Caki2 (cell line): ENCODE measurements at regions not wholly inside any gene's neighbourhood (a gene's known extent, or its start where the extent isn't known, plus 50 kb on each side); places are given as distances from the start of the nearest gene placed in this dataset.

Experiments used
- DNase-seq: peaks from one replicate; pipeline ENCODE4 v3.0.0-alpha.2; 2015; ENCODE audit warnings: low read depth
- in situ Hi-C: cut with HindIII; loops from 2 replicates; pipeline ENCODE4 v1.10.0; 2016; ENCODE audit warnings: low sequenced_read_pairs, low pct_unique_long_range_greater_than_20kb, mixed read lengths

DNA sequence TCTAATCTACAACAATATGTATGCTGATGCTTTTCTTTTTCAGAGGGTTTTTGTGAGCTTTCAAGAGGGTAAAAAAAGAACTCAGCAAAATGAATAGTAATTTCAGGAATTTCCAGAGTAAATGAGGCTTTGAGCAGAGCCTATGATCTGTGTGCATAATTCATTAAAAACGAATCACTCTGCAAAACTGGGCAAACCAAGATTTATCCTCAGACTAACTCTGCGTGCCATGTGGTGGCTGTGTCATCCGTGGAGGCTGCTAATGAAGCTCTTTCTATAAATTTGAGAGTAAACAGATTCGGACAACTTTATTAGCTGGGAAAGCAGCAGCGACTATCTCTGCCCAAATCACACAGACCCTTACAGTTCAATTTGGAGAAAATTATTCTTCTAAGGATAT, 83.8 kb downstream of the FOXL1 start:
- in situ Hi-C loops, result no loop called here
- DNase-seq, result no peak

DNA sequence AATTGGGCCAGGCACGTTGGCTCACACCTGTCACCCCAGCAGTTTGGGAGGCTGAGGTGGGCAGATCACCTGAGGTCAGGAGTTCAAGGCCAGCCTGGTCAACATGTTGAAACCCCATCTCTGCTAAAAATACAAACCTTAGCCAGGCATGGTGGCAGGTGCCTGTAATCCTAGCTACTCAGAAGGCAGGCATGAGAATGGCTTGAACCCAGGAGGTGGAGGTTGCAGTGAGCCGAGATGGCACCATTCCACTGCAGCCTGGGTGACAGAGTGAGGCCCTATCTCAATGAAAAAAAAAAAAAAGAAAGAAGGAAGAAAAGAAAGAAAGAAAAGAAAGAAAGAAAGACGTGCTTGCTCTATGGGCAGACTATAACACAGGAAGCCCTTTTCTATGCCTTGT, 84.4 kb downstream of the FOXL1 start:
- in situ Hi-C loops, result no loop called here
- no peak for DNase-seq

DNA sequence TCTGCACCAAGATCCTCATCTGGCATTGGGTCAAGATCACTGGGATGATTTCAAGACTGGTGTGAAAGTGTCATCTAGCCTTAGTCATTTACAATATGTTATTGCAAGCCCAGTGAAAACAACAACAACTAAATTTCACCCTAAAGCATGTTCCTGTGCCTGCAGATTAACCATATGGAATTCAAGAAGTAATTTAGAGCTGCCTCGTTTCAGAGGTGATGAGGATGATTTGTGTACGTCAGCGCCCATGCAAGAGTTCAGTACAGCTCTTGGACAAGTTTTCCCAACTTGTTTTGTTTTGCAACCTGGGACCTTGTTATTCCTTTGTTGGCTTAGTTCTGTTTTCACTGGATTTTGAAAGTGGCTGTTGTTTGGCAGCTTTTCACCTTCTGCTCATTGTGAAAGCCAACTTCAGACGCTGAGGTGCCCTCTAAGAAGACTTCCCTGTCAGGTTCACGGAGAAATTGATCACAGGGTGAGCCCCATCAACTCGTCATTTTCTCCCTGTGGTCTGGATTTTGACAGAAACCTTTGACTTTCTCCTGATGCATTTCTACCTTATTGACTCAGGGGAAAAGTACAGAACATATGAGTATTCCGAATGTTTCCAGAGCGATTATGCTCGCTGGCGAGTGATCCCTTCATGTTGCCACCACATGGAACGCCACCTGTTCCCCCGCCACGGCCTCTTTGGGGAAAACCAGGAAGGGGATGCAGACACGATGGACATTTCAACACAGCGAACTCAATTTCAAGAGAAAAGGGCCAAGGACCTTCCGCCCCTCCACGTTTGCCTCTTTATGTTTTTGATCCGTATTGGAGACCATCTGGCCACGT, 85.6 kb downstream of the FOXL1 start:
- no peak for DNase-seq
- in situ Hi-C loops, result no loop called here

DNA sequence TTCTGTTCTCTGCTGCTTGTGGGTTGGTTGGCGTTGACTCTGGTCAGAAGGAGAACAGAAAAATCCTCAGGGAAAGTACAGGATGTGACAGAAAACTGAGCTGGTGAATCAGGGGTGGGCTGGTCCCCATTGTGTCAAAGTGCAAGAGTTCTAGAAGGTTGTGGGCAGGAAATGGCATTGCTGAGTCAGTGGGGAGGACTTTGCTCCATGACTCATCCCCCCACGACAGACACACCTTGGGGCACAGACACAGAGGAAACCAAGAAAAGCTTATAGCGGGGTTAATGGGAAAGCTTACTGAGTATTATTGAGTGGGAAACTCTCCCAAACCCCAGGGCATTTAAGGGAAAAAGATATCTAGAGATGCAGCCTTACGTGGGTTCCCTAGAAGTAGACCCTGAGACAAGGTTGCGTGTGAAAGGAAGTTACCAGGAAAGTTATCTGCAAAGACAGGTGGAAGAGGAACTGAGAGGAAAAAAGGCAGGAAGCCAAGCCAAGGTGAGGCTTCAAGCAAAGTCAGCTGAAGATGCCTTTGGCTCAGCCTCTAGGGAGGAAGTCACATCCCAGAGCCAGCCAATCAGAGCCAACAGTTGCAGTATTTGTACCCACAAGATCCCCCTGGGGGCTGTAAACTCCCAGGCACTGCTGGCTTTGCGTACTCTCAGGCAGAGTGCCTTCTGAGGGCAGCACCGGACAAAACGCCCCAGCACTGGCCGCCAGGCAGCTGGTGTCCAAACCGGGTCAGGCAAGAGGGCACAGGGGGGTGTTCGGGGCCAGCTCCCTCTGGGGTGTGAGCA, 86.4 kb downstream of the FOXL1 start:
- in situ Hi-C loops, result no loop called here
- DNase-seq, result peak; percentile 85

DNA sequence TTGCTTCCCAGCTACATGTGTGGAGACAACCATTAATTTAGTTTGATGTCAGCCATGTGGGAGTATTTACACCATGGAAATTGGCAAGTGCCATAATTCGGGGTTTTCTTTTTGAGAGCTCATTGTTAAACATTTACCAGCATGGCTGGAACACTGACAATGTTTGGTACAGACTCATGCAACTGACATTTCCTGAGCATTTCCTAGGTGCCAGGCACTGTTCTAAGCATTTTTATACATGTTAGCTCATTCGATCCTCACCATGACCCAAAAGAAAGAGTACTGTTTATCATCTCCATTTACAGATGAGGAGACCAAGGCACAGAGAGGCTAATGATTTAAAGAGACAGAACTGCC, 86.9 kb downstream of the FOXL1 start:
- in situ Hi-C loops, result no loop called here
- peak; percentile 61 for DNase-seq

DNA sequence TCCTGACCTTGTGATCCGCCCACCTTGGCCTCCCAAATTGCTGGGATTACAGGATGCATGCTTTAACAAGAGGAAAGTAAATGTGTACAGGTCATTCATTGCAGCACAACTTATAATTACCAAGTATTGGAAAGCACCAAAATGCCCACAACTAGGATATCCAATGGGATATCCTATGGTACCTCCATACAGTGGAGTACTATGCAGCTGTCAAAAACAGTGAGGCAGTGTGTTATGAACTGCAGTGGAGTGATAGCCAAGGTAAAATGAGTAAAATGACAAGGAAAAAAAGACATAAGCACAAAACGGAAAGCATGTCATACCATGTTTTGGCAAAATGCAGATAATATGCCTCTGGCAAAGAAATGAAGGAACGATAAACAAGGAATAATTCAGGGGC, 87.6 kb downstream of the FOXL1 start:
- in situ Hi-C loops, result no loop called here

DNA sequence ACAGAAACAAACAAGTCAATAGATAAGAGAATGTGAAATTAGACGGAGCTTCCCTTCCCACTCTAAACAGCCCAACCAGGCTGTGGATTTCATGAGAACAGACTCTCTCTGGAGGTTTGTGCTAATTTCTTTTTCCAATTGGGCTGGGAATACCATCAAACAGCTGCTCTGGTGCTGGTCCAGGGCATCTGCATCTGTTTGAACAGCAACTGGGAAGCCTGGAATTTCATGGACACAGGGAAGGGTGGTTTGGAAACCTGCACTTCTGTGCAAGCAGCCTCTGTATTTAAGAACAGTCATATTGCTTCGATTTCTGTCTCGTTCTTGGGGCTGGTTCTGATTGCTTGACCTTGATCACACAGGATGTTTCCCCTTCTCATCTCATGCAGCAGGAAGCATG, 88.7 kb downstream of the FOXL1 start:
- in situ Hi-C loops, result no loop called here
- no peak for DNase-seq

More for the DNA sequence above, 87.6 kb downstream of the FOXL1 start:
- DNase-seq, result no peak

DNA sequence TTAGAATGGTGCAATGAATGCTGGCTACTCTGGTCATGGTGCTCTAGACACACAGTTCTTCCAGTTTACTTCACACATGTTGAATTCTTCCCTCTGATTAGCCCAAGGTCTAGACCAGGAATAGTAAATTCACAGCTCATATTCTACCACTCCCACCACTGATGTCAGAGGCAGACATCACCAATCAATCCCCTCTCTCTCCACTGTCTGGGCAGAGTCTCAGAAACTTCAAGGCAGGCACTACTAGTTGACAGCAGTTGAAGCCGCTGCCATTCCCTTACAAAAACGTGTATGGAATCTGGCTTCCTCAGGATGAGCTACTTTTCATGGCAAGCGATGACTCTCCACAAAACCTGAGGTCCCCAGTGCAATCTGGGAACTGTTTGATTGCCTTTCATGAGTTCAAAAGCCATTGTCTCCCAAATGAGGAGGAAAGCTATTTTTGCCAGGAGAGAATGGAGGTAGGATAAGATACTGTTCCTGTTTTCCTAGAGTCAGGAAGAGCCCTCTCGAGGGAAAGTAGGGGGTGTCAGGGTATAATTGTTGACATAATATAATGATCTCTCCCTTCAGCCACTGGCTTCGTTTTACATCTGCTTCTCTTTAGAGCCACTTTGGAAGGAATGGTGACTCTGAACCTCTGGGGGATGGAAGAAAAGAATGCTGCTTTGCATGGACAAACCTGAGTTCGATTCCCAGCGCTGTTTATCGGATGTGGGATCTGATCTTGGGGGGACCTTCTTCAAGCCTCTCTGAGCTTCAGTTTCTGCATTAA, 90.0 kb downstream of the FOXL1 start:
- in situ Hi-C loops, result no loop called here
- peak; percentile 19 for DNase-seq

DNA sequence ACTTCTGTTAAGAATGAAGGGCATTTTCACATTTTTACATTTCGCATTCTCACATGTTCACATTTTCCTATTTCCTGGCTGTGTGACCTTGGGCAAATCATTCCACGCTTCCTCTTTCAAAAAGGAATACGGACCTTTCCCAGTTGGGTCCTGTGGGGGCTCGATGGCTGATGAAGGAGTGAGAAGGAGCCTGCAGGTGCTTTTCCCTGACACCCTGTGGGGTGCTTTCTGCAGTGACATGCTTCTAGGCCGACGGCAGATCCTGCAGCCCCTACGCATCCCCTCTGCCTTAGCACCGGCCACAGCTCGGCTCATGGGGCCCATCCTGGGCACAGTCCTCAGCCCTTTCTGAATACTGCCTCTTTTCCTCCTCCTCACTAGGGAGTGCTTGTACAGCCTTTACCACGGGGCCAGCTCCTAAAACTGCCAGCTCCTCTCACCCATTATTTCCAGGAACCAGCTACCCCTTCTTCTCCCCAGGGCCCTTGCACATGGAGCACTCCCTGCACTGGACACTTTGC, 91.0 kb downstream of the FOXL1 start:
- DNase-seq, result no peak
- in situ Hi-C loops, result no loop called here

DNA sequence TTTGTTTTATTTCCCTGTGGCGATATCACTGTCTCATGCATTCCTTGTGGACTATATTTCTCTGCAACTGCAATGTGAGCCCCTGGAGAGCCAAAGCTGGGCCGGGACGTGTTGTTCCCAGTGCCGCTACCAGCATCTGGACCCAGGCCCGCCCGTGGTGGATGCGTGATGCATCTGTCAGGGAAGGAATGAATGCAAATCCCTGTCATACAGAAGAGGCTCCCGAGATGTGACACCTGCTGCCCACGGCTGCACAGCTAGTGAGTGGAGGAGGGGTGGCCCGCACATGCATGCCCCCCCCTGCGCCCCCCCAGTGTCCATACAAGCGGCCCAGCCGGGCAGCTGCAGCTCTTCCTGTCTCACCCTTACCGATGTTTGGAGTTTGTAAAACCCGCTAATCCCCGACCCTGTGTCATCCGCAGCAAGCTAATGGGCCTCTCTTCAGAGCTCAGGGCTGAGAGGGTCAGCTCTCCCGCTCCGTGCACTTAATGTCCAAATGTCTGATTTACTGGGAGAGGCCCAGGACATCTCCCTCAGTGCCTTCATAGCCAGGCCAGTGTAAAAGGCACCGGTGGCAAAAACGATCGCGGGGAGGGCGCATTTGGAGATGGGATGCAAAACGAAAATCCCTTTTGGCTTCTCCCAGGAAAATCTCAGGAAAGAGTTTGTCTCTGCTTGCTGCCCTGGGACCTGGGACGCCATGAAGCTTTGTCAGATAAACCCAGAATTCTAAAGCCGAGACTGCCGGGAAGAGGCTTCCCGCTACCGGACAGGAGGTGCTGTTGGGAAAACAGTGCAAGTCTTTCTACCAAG, 91.8 kb downstream of the FOXL1 start:
- in situ Hi-C loops, result no loop called here
- DNase-seq, result no peak

DNA sequence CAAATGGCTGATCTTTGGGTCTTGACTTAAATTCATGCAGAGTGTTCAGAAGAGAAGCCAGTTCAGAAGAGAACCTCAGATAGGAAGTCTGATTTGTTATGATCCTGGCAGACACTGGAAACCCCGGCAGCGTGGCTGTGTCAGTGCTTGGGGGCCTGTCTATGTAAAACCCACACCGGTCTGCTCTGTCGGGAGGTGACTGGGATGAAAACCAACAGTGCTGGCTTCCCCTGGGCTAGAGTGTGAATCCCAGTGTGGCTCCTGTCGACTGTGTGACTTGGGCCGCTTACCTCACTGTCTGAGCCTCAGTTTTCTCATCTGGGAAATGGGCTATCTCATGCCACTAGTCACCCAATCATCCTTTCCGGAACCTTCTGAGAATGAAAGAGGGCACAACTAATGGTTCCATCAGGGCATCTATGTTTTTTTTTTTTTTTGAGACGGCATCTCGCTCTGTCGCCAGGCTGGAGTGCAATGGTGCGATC, 92.4 kb downstream of the FOXL1 start:
- in situ Hi-C loops, result no loop called here
- no peak for DNase-seq

DNA sequence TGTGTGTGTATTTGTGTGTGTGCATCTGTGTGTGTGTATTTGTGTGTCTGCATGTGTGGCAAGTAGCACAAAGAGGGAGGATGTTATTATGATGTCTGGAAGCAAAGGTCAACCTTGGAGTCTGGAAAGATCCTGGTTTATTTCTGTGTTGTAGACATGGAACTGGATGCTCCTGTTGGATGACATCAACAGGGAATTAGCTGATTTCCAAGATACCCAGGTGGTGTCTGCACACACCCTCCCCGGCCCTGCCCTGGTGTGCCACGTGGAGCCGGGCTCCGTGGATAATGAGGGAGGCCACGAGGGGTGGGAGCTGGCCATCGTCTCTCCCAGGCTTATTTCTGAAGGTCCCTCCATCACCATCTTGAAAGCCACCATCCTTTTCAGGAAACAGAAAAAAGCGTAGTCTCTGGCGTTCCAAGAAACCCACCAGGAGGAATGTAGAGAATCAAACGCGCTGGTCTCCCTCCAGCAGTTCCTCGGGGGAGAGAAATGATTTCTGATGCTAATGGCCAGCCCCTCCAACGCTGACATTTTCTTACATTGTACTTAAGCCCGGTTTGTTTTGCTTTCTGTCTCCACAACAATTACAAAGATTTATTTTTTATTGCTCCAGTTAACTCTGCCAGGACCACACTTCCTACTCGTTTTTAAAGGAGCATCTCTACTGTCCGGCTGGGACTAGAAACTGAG, 93.3 kb downstream of the FOXL1 start:
- no peak for DNase-seq
- in situ Hi-C loops, result no loop called here

DNA sequence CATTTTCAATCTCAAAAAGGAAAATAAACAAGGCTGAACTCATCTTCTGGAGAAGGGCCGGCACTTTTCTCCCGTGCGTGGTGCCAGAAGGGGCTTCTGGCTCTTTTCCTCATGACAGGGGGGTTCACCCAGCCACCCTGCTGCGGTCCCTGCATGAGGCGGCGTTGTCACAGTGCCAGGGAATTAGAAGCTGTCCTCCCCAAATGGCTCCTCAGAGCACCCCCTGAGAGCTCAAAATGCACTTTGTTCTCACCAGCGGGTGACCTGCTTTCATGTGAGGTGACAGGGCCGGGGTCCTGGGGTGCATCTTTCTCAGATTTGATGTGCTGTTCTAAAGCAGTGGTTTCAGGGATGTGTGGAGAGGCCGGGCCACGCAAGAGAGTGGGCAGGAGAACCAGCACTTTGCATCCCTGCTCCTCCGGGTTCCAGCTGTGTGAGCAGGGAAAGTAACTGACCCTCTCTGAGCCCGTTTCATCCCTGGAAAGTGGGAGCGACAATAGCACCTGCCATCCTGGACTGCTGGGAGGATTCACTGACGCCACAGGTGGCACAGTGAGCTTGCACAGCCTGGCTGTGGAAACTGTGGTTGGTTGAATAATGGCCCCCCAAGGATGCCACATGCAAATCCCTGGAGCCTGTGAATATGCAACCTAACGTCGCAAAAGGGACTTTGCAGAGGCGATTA, 94.0 kb downstream of the FOXL1 start:
- in situ Hi-C loops, result no loop called here
- no peak for DNase-seq

DNA sequence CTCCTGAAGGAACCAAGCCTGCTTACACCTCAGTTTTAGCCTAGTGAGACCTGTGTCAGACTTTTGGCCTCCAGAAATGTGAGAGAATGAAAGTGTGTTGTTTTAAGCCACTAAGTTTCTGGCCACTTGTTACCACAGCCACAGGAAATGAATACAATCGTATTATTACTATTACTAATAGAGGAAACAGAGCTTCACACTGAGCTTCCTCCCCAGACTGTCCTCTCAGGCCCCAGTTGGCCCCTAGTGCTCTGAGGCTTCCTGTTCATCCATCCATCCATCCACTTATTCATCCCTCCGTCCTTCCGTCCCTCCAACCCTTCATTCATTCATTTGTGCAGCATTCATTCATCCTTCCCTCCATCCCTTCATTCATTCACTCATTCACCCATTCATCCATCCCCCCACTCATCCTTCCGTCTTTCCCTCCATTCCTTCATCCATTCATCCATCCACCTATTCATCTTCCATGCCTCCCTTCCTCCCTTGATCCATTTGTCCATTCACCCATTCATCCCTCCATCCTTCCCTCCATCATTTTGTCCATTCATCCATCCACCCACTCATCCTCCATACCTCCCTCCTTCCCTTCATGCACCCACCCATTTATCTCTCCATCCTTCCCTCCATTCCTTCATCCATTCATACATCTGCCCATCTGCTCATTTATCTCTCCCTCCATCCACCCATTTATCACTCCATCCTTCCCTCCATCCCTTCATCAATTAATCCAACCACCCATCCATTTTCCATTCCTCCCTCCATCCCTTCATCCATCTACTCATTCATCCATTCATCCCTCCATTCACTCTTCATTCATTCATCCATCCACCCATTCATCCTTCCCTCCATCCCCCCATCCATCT, 95.0 kb downstream of the FOXL1 start:
- in situ Hi-C loops, result no loop called here

DNA sequence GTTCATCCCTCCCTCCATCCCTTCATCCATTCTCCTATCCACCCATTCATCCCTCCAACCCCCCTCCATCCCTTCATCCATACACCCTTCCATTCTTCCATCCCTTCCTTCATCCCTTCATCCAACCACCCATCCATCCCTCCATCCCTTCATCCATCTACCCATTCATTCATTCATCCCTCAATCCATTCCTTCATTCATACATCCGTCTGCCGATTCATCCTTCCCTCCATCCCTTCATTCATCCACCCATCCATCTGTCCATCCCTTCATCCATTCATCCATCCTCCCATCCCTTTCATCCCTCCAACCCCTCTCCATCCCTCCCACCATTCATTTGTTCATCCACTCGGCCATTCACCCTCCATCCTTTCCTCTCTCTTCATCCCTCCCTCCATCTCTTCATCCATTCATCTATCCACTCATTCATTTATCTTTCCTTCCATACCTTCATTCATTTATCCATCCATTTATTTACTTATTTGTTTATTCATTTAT, 95.7 kb downstream of the FOXL1 start:
- DNase-seq, result no peak
- in situ Hi-C loops, result no loop called here

More for the DNA sequence above, 95.0 kb downstream of the FOXL1 start:
- no peak for DNase-seq

DNA sequence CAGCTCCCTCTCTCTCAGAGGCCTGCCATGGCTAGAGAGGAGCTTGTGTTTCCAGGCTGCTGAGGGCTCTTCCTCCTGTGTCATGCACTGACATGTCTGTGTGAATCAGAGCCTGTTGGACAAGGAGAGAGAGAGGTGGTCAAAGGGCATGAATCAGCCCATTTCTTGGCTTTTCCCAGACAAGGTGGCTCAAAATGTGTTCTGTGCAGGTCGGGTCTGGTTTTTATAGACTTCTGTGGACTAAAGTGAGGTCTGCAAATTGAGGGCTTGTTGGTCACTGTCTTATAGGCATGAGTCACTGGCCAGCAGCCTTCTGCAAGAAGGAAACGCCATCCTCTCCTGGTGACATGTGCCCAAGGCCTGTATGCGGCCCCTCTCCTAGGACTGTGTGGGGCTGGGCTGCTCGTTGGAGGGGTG, 97.9 kb downstream of the FOXL1 start:
- DNase-seq, result peak; percentile 53
- in situ Hi-C loops, result no loop called here
